ENCODE measurements at regions not wholly inside any gene's neighbourhood (a gene's known extent, or its start where the extent isn't known, plus 50 kb on each side); places are given as distances from the start of the nearest gene placed in this dataset.

- WGBS, 2 donors (ENCODE audit: low coverage in 1 of 2) = 60 to 88% methylated on average over 1 to 2 of the region's 10 CpGs
- no peak for ATAC-seq
- Histone ChIP-seq H3K4me1 (no peaks in the 10 kb centered on the region), H3K27ac (no peak overlapping the region), H3K4me3 (no peak overlapping the region), H3K36me3 (no peaks in the 10 kb centered on the region), H3K27me3 (peaks cover 14% of the 10 kb centered on the region), H3K9me3 (no peaks in the 10 kb centered on the region)
- TF ChIP-seq EP300 (IDR thresholded peaks at IDR 0.05) (no peak), POLR2A (IDR thresholded peaks at IDR 0.05) (no peak)
- TF ChIP-seq, protein P1, sequence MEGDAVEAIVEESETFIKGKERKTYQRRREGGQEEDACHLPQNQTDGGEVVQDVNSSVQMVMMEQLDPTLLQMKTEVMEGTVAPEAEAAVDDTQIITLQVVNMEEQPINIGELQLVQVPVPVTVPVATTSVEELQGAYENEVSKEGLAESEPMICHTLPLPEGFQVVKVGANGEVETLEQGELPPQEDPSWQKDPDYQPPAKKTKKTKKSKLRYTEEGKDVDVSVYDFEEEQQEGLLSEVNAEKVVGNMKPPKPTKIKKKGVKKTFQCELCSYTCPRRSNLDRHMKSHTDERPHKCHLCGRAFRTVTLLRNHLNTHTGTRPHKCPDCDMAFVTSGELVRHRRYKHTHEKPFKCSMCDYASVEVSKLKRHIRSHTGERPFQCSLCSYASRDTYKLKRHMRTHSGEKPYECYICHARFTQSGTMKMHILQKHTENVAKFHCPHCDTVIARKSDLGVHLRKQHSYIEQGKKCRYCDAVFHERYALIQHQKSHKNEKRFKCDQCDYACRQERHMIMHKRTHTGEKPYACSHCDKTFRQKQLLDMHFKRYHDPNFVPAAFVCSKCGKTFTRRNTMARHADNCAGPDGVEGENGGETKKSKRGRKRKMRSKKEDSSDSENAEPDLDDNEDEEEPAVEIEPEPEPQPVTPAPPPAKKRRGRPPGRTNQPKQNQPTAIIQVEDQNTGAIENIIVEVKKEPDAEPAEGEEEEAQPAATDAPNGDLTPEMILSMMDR (IDR thresholded peaks at IDR 0.05) = no peak
Observed at GRCh38 chr11:134758342-134758931, 346.4 kb upstream of the B3GAT1 start.

GRCh38 chr11:134757633-134758032 is 345.6 kb upstream of the B3GAT1 start:
- H3K27ac ChIP-seq = no peak overlapping the region
- ATAC-seq = no peak
- H3K27me3 ChIP-seq = peaks cover 14% of the 10 kb centered on the region
- H3K36me3 ChIP-seq = no peaks in the 10 kb centered on the region
- TF ChIP-seq POLR2AphosphoS5 (IDR thresholded peaks at IDR 0.05) (no peak), EP300 (IDR thresholded peaks at IDR 0.05) (no peak), POLR2A (IDR thresholded peaks at IDR 0.05) (no peak)
- TF ChIP-seq, protein P1 (IDR thresholded peaks at IDR 0.05) = no peak
- H3K4me1 ChIP-seq = no peaks in the 10 kb centered on the region
- 83 to 86% methylated on average over 1 of the region's 3 CpGs for WGBS, 2 donors (ENCODE audit: low coverage in 1 of 2)
- H3K9me3 ChIP-seq = no peaks in the 10 kb centered on the region
- H3K4me3 ChIP-seq = no peak overlapping the region

DNA sequence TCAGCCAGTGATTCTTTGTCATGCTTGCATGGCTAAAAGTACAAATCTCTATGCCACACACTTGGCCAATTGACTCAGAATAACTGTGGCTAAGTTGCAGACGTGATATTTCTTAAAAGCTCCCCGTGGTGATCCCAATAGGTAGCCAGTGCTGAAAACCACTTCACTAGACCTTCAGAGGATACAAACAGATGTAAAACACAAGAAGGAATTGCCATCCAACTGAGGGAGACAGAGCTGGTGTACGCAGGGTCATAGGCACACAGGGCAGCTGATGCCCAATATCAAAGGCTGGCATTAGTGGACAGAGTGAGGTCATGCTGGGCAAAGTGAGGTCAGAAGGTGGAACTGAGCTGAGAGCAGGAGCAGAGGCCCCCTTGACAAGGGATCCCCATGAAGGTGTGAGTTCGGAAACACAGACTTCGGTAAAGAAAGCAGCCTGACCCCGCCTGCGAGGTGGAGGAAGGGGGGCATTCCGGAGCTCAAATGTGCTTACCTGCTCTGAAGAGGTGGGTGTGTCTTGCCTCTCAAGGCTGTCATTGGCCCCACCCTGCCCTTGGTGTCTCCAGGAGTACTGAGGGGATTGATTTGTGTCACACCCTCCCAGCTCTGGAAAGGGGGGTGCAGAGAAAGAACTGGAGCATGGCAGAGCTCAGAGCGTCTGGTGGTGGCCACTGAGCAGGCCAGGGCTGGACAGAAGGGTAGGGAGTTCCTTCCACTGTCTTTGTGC is 344.9 kb upstream of the B3GAT1 start:
- Histone ChIP-seq H3K36me3 (no peaks in the 10 kb centered on the region), H3K27ac (no peak overlapping the region), H3K4me1 (no peaks in the 10 kb centered on the region), H3K27me3 (peaks cover 17% of the 10 kb centered on the region), H3K4me3 (no peak overlapping the region), H3K9me3 (no peaks in the 10 kb centered on the region)
- TF ChIP-seq EP300 (IDR thresholded peaks at IDR 0.05) (no peak), POLR2A (IDR thresholded peaks at IDR 0.05) (no peak), POLR2AphosphoS5 (IDR thresholded peaks at IDR 0.05) (no peak)
- TF ChIP-seq, protein P1 (IDR thresholded peaks at IDR 0.05) = no peak
- 73 to 87% methylated on average over 3 to 7 of the region's 9 CpGs for WGBS, 2 donors (ENCODE audit: low coverage in 1 of 2)
- no peak for ATAC-seq

DNA sequence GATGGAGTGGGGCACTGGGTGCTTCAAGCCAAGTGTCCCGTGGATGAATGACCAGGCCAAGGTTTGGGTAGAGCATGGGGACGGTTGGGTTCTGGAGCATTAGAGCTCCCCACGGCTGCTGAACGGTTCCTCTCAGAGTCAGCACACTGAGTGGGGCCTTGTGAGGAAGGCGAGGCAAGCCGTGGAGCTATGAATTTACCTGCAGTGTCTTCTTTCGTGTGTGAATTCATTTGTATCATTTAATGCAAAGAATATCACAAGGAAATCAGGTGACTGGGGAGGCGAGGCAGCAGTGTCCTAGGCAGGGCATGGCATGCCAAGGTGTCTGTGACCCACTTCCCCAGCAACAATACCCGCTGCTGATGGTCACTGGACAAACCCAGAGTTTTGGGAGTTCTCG is 343.5 kb upstream of the B3GAT1 start:
- H3K4me1 ChIP-seq = no peaks in the 10 kb centered on the region
- H3K27me3 ChIP-seq = peaks cover 17% of the 10 kb centered on the region
- TF ChIP-seq, protein P1 (IDR thresholded peaks at IDR 0.05) = no peak
- TF ChIP-seq EP300 (IDR thresholded peaks at IDR 0.05) (no peak), POLR2A (IDR thresholded peaks at IDR 0.05) (no peak), POLR2AphosphoS5 (IDR thresholded peaks at IDR 0.05) (no peak)
- H3K36me3 ChIP-seq = no peaks in the 10 kb centered on the region
- H3K4me3 ChIP-seq = no peak overlapping the region
- no peak overlapping the region for H3K27ac ChIP-seq
- WGBS, 2 donors (ENCODE audit: low coverage in 1 of 2) = 83 to 100% methylated on average over 3 to 6 of the region's 10 CpGs
- no peaks in the 10 kb centered on the region for H3K9me3 ChIP-seq
- no peak for ATAC-seq
